ENCODE measurements at regions not wholly inside any gene's neighbourhood (a gene's known extent, or its start where the extent isn't known, plus 50 kb on each side); places are given as distances from the start of the nearest gene placed in this dataset.

GRCh38 chr3:31100519-31100918 is 206.1 kb upstream of the GADL1 start:
- H2BK5ac ChIP-seq (ENCODE audit: low read depth, low read length, poor library complexity, severe bottlenecking), result no peak overlapping the region
- H3K56ac ChIP-seq (ENCODE audit: extremely low read depth, insufficient read depth, low read length), result no peak overlapping the region
- ChIA-PET POLR2A (ENCODE audit: unreplicated experiment) (no interaction called here), CTCF (no interaction called here)
- no peak overlapping the region for H2BK15ac ChIP-seq (ENCODE audit: low read depth, low read length)
- H3K4me3 ChIP-seq (ENCODE audit: insufficient read depth, low read depth, low read length), result no peak overlapping the region
- no peak overlapping the region for H3K27ac ChIP-seq (ENCODE audit: insufficient read depth, low read length)
- no peaks in the 10 kb centered on the region for H3K9me1 ChIP-seq (ENCODE audit: insufficient read depth, low read length)
- no peak for TF ChIP-seq MXI1 (IDR thresholded peaks at IDR 0.05; ENCODE audit: borderline replicate concordance, low read depth, low read length)
- no peak for TF ChIP-seq RAD21 (IDR thresholded peaks at IDR 0.05; ENCODE audit: low read length)
- TF ChIP-seq ELK1 (IDR thresholded peaks at IDR 0.05; ENCODE audit: borderline replicate concordance, low read depth, low read length), result no peak
- no peak for TF ChIP-seq NFE2L2 (IDR thresholded peaks at IDR 0.05; ENCODE audit: low read depth, low read length)
- no peak for TF ChIP-seq RCOR1 (IDR thresholded peaks at IDR 0.05; ENCODE audit: insufficient replicate concordance, low read length)
- TF ChIP-seq FOS (IDR thresholded peaks at IDR 0.05; ENCODE audit: low read depth, low read length), result no peak
- TF ChIP-seq BHLHE40 (IDR thresholded peaks at IDR 0.05; ENCODE audit: low read depth, low read length), result no peak
- no peak for TF ChIP-seq CTCF (conservative IDR thresholded peaks at IDR 0.05; ENCODE audit: low read depth, low read length)
- no peak for TF ChIP-seq SMC3 (IDR thresholded peaks at IDR 0.05; ENCODE audit: low read depth, low read length)
- no peak for TF ChIP-seq POLR2A (IDR thresholded peaks at IDR 0.05; ENCODE audit: low read depth, low read length)
- TF ChIP-seq MAZ (IDR thresholded peaks at IDR 0.05; ENCODE audit: borderline replicate concordance, low read depth, low read length), result no peak
- TF ChIP-seq MAFK (IDR thresholded peaks at IDR 0.05; ENCODE audit: low read depth, low read length), result no peak
- no peak for TF ChIP-seq CEBPB (IDR thresholded peaks at IDR 0.05; ENCODE audit: low read depth, low read length)
- TF ChIP-seq RFX5 (IDR thresholded peaks at IDR 0.05; ENCODE audit: low read depth, low read length), result no peak
- TF ChIP-seq, protein P1, sequence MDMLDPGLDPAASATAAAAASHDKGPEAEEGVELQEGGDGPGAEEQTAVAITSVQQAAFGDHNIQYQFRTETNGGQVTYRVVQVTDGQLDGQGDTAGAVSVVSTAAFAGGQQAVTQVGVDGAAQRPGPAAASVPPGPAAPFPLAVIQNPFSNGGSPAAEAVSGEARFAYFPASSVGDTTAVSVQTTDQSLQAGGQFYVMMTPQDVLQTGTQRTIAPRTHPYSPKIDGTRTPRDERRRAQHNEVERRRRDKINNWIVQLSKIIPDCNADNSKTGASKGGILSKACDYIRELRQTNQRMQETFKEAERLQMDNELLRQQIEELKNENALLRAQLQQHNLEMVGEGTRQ (IDR thresholded peaks at IDR 0.05; ENCODE audit: low read depth, low read length), result no peak
- TF ChIP-seq CHD1 (IDR thresholded peaks at IDR 0.05; ENCODE audit: low read depth, low read length), result no peak
- no peak overlapping the region for H4K91ac ChIP-seq (ENCODE audit: insufficient read depth, low read depth, low read length)
- intact Hi-C loops (cut with micrococcal nuclease), result loop anchor here (10.0 kb wide), 2 partner anchors 64 to 434 kb away; partner anchors contain the start of gene STT3B
- H4K5ac ChIP-seq (ENCODE audit: low read depth, low read length), result no peak overlapping the region
- no peaks in the 10 kb centered on the region for H3K9me3 ChIP-seq (ENCODE audit: control insufficient read depth, insufficient read depth, low read length)
- no peak overlapping the region for H3K23ac ChIP-seq (ENCODE audit: low read depth, low read length)
- no peak overlapping the region for H3K14ac ChIP-seq (replicated peaks; ENCODE audit: low read depth, low read length)
- no peak overlapping the region for H3K18ac ChIP-seq (ENCODE audit: low read depth, low read length)
- H2AFZ ChIP-seq (replicated peaks; ENCODE audit: low read length, poor library complexity), result no peak overlapping the region
- no peaks in the 10 kb centered on the region for H3K4me1 ChIP-seq (ENCODE audit: control insufficient read depth, insufficient read depth, low read length)
- no peak for ATAC-seq (ENCODE audit: low read depth)
- H2AK5ac ChIP-seq (ENCODE audit: low read depth, low read length), result no peak overlapping the region
- H3K79me1 ChIP-seq (ENCODE audit: low read depth in 1 of 2, low read length in 2 of 2), result no peaks in the 10 kb centered on the region
- H3K27me3 ChIP-seq (ENCODE audit: control insufficient read depth, insufficient read depth, low read length), result peaks cover 4% of the 10 kb centered on the region
- H3K4me2 ChIP-seq (ENCODE audit: low read depth, low read length), result no peak overlapping the region
- H3K36me3 ChIP-seq (ENCODE audit: control insufficient read depth, insufficient read depth, low read length), result no peaks in the 10 kb centered on the region
- no peak overlapping the region for H2BK20ac ChIP-seq (ENCODE audit: low read depth, low read length)
- no peak overlapping the region for H3K9ac ChIP-seq (ENCODE audit: low read depth, low read length)
- DNase-seq, result no peak
- in situ Hi-C loops (cut with MboI; ENCODE audit: low sequenced_read_pairs), result no loop called here
- no CpG with 5 or more reads among the region's 1 CpG for WGBS, 2 experiments (ENCODE audit: extremely low coverage in 2 of 2, insufficient read length in 1 of 2)
- dilution Hi-C loops (cut with HindIII; ENCODE audit: low sequenced_read_pairs, unreplicated experiment), result no loop called here
- no peak overlapping the region for H2AK9ac ChIP-seq (replicated peaks; ENCODE audit: low read depth, low read length, poor library complexity)
- no TSS peak for BruUV-seq (replicated peaks)
- H2BK120ac ChIP-seq (ENCODE audit: low read depth, low read length), result no peak overlapping the region
- no peaks in the 10 kb centered on the region for H4K20me1 ChIP-seq (ENCODE audit: insufficient read depth, low read length)
- H3K4ac ChIP-seq (ENCODE audit: low read depth, low read length), result no peak overlapping the region
- no peak overlapping the region for H4K8ac ChIP-seq (ENCODE audit: low read depth in 2 of 2, low read length in 2 of 2)

All from IMR-90 (cell line).